OCI-LY3 (cell line): ENCODE measurements at regions not wholly inside any gene's neighbourhood (a gene's known extent, or its start where the extent isn't known, plus 50 kb on each side); places are given as distances from the start of the nearest gene placed in this dataset.
"Not testable (repeated sequence)": the region's sequence is repeated elsewhere in the genome, so short reads cannot be mapped to it uniquely, and the experiment has no call there.

ENCODE experiments used
- H2AFZ ChIP-seq: fragments of 200-600, 300-600 bp; shearing (Covaris generic); 2 replicates; pipeline ENCODE4 v1.6.0; 2014; ENCODE audit warnings: antibody characterized with exemption, low read depth, low read length
- H3K27ac ChIP-seq: fragments of 200-600, 300-600 bp; sonication (generic); 2 replicates; pipeline ENCODE4 v1.5.1; 2014; ENCODE audit warnings: mild to moderate bottlenecking, low read length, moderate library complexity, mixed read lengths
- H3K27me3 ChIP-seq: fragments of 200-600, 300-600 bp; sonication (generic); 2 replicates; pipeline ENCODE4 v1.6.1; 2014; ENCODE audit warnings: low read depth, low read length, mixed read lengths
- H3K36me3 ChIP-seq: fragments of 200-600, 300-600 bp; sonication (generic); replicated peaks from 2 replicates; pipeline ENCODE3; 2014; ENCODE audit warnings: low read depth, low read length, mixed read lengths
- H3K4me1 ChIP-seq: fragments of 300-600, 200-600 bp; sonication (generic); 2 replicates; pipeline ENCODE4 v1.6.1; 2014; ENCODE audit warnings: low read length, mixed read lengths
- H3K4me2 ChIP-seq: fragments of 200-600, 300-600 bp; sonication (generic); 2 replicates; pipeline ENCODE4 v1.6.1; 2014; ENCODE audit warnings: low read length, mixed read lengths
- H3K4me3 ChIP-seq: fragments of 300-600, 200-600 bp; sonication (generic); 2 replicates; pipeline ENCODE4 v1.5.1; 2014; ENCODE audit warnings: antibody characterized with exemption, mild to moderate bottlenecking, low read length, moderate library complexity
- H3K79me2 ChIP-seq: fragments of 300-600, 200-600 bp; shearing (Covaris generic); 2 replicates; pipeline ENCODE4 v1.6.1; 2014; ENCODE audit warnings: mild to moderate bottlenecking, low read length, mixed read lengths
- H3K9ac ChIP-seq: fragments of 300-600, 200-600 bp; shearing (Covaris generic); 2 replicates; pipeline ENCODE4 v1.6.0; 2014; ENCODE audit warnings: mild to moderate bottlenecking, low read length, moderate library complexity
- H3K9me3 ChIP-seq: fragments of 200-600, 300-600 bp; shearing (Covaris generic); 2 replicates; pipeline ENCODE4 v1.6.1; 2014; ENCODE audit warnings: low read length, mixed read lengths; ENCODE audit not compliant: insufficient read depth
- H4K20me1 ChIP-seq: fragments of 200-600, 300-600 bp; sonication (generic); 2 replicates; pipeline ENCODE4 v1.6.1; 2016; ENCODE audit warnings: low read length, mixed read lengths; ENCODE audit not compliant: insufficient read depth
- CTCF ChIP-seq: fragments of 200-600, 300-600 bp; sonication (generic); IDR thresholded peaks from 2 replicates; pipeline ENCODE4 v1.5.1; 2014; ENCODE audit warnings: antibody characterized with exemption, low read length, low read depth
- EZH2phosphoT487 ChIP-seq: fragments of 200-600 bp; shearing (Covaris generic); IDR thresholded peaks from 2 replicates; pipeline ENCODE4 v1.6.1; 2018; ENCODE audit warnings: antibody characterized with exemption, mixed run types, low read depth

DNA sequence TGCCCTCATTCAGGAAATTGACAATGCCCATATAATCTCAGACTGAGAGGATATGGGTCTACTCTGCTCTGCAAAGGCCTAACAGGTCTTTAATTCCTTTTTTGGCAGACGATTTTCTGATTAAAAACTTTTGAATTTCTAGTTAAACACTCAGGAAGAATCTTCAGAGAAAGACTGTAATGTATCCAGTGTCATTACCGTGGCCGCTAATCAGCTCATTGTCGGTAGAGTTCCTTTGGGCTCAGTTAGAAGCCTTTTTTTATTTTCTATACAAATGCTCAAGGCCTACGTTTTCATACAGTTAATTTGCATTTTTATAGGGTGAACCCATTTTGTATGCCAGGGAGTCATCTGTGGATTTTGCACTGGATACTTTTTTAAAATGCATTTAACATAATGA is 549.9 kb downstream of the RPS29 start:
- no peak overlapping the region for H2AFZ ChIP-seq
- H3K27ac ChIP-seq: no peak overlapping the region
- no peaks in the 10 kb centered on the region for H3K36me3 ChIP-seq
- H3K4me2 ChIP-seq: no peak overlapping the region
- no peaks in the 10 kb centered on the region for H3K79me2 ChIP-seq
- no peak for TF ChIP-seq EZH2phosphoT487
- no peak for TF ChIP-seq CTCF
- no peaks in the 10 kb centered on the region for H3K27me3 ChIP-seq
- H3K4me1 ChIP-seq: no peaks in the 10 kb centered on the region
- no peaks in the 10 kb centered on the region for H4K20me1 ChIP-seq
- H3K9me3 ChIP-seq: no peaks in the 10 kb centered on the region
- H3K9ac ChIP-seq: no peak overlapping the region
- no peak overlapping the region for H3K4me3 ChIP-seq

DNA sequence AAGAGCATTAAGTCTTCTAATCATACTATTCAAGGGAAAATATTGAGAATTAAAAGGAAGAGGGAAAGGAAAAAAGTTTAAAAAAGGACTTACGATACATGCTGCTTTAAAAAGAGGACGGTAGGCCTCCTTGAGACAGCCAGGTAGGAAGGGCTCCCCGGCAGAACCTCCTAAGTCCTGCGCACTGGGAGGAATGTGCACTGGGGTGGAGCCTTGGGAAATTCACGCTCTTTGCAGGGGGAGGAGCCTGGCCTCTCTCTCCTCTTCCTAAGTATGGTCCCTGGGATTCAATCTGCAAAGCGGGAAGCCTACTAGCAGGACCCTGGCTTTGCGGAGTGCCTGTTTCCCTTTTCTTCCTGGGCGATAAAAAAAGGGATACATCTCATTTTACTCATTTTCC is 553.0 kb downstream of the RPS29 start:
- H3K27ac ChIP-seq: no peak overlapping the region
- TF ChIP-seq CTCF (no peak), EZH2phosphoT487 (no peak)
- no peak overlapping the region for H3K4me3 ChIP-seq
- H3K79me2 ChIP-seq: no peaks in the 10 kb centered on the region
- no peaks in the 10 kb centered on the region for H3K36me3 ChIP-seq
- H3K4me1 ChIP-seq: no peaks in the 10 kb centered on the region
- H3K9me3 ChIP-seq: no peaks in the 10 kb centered on the region
- no peaks in the 10 kb centered on the region for H4K20me1 ChIP-seq
- no peak overlapping the region for H2AFZ ChIP-seq
- no peaks in the 10 kb centered on the region for H3K27me3 ChIP-seq
- no peak overlapping the region for H3K9ac ChIP-seq
- H3K4me2 ChIP-seq: no peak overlapping the region

GRCh38 chr14:49031710-49032109 is 554.5 kb downstream of the RPS29 start:
- not testable (repeated sequence) for H2AFZ ChIP-seq, H3K36me3 ChIP-seq, H3K9ac ChIP-seq, H3K27ac ChIP-seq, H3K4me2 ChIP-seq, H3K27me3 ChIP-seq, H3K79me2 ChIP-seq, H3K4me1 ChIP-seq, H3K4me3 ChIP-seq, H3K9me3 ChIP-seq, H4K20me1 ChIP-seq

- Histone ChIP-seq H3K27me3 (no peaks in the 10 kb centered on the region), H3K4me2 (peak overlapping the region; percentile 56), H2AFZ (peak overlapping the region; percentile 52; the same call in 1 of the 2 replicates), H4K20me1 (no peaks in the 10 kb centered on the region), H3K4me1 (peaks cover 17% of the 10 kb centered on the region), H3K9ac (0 out of 2 replicates have a peak overlapping the region, but pooled peaks have one; percentile 16), H3K79me2 (no peaks in the 10 kb centered on the region), H3K4me3 (peak overlapping the region; percentile 32; the same call in 1 of the 2 replicates), H3K36me3 (no peaks in the 10 kb centered on the region), H3K9me3 (no peaks in the 10 kb centered on the region), H3K27ac (peak overlapping the region; percentile 44)
- TF ChIP-seq EZH2phosphoT487: no peak
- no peak for TF ChIP-seq CTCF
Observed at GRCh38 chr14:49019467-49020115, 566.6 kb downstream of the RPS29 start.
